Activated CD8-positive, alpha-beta T cell treated with anti-CD3 and anti-CD28 coated beads for 36 hours (primary cell): ENCODE measurements at regions not wholly inside any gene's neighbourhood (a gene's known extent, or its start where the extent isn't known, plus 50 kb on each side); places are given as distances from the start of the nearest gene placed in this dataset.

Experiments
- ATAC-seq: fragments of 200-7000 bp; cut with Tn5 transposase; one replicate; pipeline ENCODE4 v1.10.0; 2021; ENCODE audit warnings: mild to moderate bottlenecking, moderate library complexity
- CTCF ChIA-PET: fragments of 350-600 bp; sonication (Branson Sonifier 250); formaldehyde crosslinking; loops from one replicate; lab custom pipeline; 2021; ENCODE audit warnings: antibody characterized with exemption; lab: Charles Lee
- POLR2A ChIA-PET: fragments of 350-600 bp; sonication (Branson Sonifier 250); formaldehyde crosslinking; loops from one replicate; lab custom pipeline; 2021; ENCODE audit warnings: antibody characterized with exemption; lab: Charles Lee
- DNase-seq: peaks from one replicate; pipeline ENCODE4 v3.0.0-alpha.2; 2020
- H3K27ac Mint-ChIP-seq: one replicate; pipeline ENCODE4 v1.8.0; 2021; ENCODE audit warnings: mild to moderate bottlenecking, mixed read lengths
- H3K27me3 Mint-ChIP-seq: one replicate; pipeline ENCODE4 v1.8.0; 2021; ENCODE audit warnings: mixed read lengths
- H3K36me3 Mint-ChIP-seq: one replicate; pipeline ENCODE4 v1.8.0; 2021; ENCODE audit warnings: low read depth, mixed read lengths
- H3K4me1 Mint-ChIP-seq: one replicate; pipeline ENCODE4 v1.8.0; 2021; ENCODE audit warnings: low read depth, mixed read lengths
- H3K4me3 Mint-ChIP-seq: one replicate; pipeline ENCODE4 v1.8.0; 2021; ENCODE audit warnings: mild to moderate bottlenecking, moderate library complexity, mixed read lengths
- H3K9me3 Mint-ChIP-seq: one replicate; pipeline ENCODE4 v1.8.0; 2021; ENCODE audit warnings: mixed read lengths
- intact Hi-C: fragments of 100-400 bp; cut with micrococcal nuclease; formaldehyde crosslinking; loops from one replicate; pipeline ENCODE4 v1.10.0; 2022
- TF ChIP-seq, protein P1 (sequence below): fragments of 200-600 bp; IDR thresholded peaks from one replicate; pipeline ENCODE4 v1.8.0; 2022; ENCODE audit warnings: antibody characterized with exemption, mild to moderate bottlenecking

DNA sequence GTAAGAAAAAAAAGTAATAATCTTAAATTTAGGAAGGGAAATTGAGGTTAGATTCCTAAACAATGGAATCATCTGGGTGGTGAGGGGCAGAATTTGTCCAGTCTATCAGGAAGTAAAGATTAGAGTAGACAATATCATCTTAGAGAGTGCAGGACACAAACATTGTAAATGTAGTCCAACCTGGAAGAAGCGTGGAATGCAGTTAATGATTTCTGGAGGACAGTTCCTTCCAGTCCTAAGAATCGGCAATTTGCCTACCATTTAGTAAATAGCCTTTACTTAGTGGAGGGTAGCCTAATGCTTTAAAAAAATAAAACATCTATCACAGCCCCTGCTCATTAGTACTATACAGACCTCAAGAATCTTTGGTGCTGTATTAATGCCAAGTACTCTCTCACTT, 147.5 kb upstream of the TTC29 start:
- intact Hi-C loops = no loop called here
- H3K4me3 Mint-ChIP-seq = no peak overlapping the region
- POLR2A ChIA-PET = no interaction called here
- H3K27me3 Mint-ChIP-seq = peaks cover 12% of the 10 kb centered on the region
- ATAC-seq = no peak
- no peaks in the 10 kb centered on the region for H3K4me1 Mint-ChIP-seq
- H3K27ac Mint-ChIP-seq = no peak overlapping the region
- no peaks in the 10 kb centered on the region for H3K36me3 Mint-ChIP-seq
- no peak for DNase-seq
- H3K9me3 Mint-ChIP-seq = no peaks in the 10 kb centered on the region
- CTCF ChIA-PET = no interaction called here
- TF ChIP-seq, protein P1, sequence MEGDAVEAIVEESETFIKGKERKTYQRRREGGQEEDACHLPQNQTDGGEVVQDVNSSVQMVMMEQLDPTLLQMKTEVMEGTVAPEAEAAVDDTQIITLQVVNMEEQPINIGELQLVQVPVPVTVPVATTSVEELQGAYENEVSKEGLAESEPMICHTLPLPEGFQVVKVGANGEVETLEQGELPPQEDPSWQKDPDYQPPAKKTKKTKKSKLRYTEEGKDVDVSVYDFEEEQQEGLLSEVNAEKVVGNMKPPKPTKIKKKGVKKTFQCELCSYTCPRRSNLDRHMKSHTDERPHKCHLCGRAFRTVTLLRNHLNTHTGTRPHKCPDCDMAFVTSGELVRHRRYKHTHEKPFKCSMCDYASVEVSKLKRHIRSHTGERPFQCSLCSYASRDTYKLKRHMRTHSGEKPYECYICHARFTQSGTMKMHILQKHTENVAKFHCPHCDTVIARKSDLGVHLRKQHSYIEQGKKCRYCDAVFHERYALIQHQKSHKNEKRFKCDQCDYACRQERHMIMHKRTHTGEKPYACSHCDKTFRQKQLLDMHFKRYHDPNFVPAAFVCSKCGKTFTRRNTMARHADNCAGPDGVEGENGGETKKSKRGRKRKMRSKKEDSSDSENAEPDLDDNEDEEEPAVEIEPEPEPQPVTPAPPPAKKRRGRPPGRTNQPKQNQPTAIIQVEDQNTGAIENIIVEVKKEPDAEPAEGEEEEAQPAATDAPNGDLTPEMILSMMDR = no peak

DNA sequence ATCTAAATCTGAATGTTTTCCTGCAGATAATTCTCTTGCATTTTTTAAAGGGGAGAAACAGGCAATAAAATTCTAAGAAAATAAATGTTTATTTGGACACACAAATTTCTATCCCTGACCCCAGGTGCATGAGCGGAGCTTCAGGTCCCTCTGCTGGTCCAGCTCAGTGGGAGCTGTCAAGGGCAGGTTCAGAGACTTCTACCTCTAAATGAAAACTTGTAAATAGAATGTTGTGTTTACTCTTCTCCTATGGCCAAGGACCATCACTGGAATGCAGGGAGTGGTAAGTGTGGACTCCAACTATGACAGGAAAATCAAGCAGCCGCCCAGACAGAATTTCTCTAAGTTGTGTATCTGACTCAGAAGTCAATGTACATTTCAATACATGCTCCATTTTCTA, 148.6 kb upstream of the TTC29 start:
- POLR2A ChIA-PET = no interaction called here
- Mint-ChIP-seq H3K36me3 (no peaks in the 10 kb centered on the region), H3K27me3 (peaks cover 12% of the 10 kb centered on the region), H3K27ac (no peak overlapping the region), H3K4me1 (no peaks in the 10 kb centered on the region), H3K9me3 (no peaks in the 10 kb centered on the region), H3K4me3 (no peak overlapping the region)
- DNase-seq = no peak
- TF ChIP-seq, protein P1 = no peak
- intact Hi-C loops = no loop called here
- no peak for ATAC-seq
- CTCF ChIA-PET = interaction anchor here (1.1 to 1.5 kb wide), 2 partner anchors 75 to 751 kb away, joined by 4 to 8 read pairs; no protein-coding TSS in a partner anchor

DNA sequence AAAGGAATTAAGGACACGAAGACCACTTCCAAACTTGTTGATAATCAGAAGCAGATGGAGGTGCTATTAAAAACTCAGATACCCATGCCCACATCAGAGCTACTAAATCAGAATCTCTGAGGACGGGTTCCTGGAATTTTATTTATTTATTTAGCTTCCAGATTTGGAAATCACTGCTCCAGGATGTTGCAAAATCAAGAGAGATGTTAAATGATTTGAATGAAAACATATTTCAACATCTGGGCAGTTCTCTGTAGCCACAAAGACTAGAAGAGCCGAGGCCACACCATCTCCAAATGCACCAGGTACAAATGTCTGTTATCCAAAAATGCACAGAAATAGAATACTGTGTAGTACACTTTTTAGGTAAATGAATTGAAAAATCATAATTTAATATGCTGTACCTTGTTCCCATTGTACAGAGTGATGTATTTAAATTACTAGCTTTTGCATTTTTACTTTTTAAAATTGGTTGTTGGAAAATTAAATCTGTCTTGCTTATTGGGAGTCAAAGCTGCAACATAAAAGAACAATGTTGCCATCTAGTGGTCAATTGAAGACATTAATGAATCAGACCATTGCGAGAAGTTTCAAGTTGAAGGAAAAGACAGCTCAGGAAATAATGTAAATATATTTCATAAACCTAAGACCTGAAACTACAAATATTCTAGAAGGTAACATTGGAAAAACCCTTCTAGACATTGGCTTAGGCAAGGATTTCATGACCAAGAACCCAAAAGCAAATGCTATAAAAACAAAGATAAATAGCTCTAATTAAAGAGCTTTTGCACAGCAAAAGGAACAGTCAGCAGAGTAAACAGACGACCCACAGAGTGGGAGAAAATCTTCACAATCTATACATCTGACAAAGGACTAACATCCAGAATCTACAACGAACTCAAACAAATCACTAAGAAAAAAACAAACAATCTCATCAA, 151.3 kb upstream of the TTC29 start:
- no peak overlapping the region for H3K27ac Mint-ChIP-seq
- intact Hi-C loops = loop anchor here (1.0 to 5.0 kb wide), 2 partner anchors 78 to 755 kb away; no protein-coding TSS in a partner anchor
- ChIA-PET POLR2A (no interaction called here), CTCF (interaction anchor here (0.6 to 4.2 kb wide), 53 partner anchors 8 to 1002 kb away, joined by 3 to 120 read pairs (median 4); no protein-coding TSS in a partner anchor)
- no peaks in the 10 kb centered on the region for H3K36me3 Mint-ChIP-seq
- peaks cover 14% of the 10 kb centered on the region for H3K27me3 Mint-ChIP-seq
- DNase-seq = no peak
- no peak for ATAC-seq
- no peaks in the 10 kb centered on the region for H3K4me1 Mint-ChIP-seq
- TF ChIP-seq, protein P1 = peak; percentile 63
- no peak overlapping the region for H3K4me3 Mint-ChIP-seq
- no peaks in the 10 kb centered on the region for H3K9me3 Mint-ChIP-seq

DNA sequence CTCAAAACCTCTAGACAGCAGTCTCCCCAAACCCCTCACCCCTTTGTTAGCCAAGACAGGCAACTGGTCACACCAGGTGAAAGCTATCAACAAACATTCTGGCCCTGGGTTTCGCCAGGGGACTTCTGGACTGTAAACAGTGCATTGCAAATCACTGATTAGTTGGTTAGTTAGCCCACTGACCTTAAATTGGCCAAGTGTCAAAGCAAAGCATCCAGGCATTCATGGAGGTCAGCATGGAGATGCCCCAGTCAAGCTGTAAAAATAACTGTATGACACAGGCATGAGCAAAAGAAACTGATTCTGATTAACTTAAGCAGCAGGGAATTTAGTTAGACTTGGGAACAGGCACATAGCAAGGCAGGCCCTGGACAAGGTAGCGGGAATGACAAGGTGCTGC, 156.0 kb upstream of the TTC29 start:
- H3K36me3 Mint-ChIP-seq = no peaks in the 10 kb centered on the region
- H3K9me3 Mint-ChIP-seq = no peaks in the 10 kb centered on the region
- H3K4me3 Mint-ChIP-seq = no peak overlapping the region
- H3K27ac Mint-ChIP-seq = no peak overlapping the region
- ChIA-PET POLR2A (no interaction called here), CTCF (interaction anchor here (2.5 kb wide), 1 partner anchor 83 kb away, joined by 14 read pairs; no protein-coding TSS in a partner anchor)
- TF ChIP-seq, protein P1 = no peak
- no peaks in the 10 kb centered on the region for H3K4me1 Mint-ChIP-seq
- intact Hi-C loops = no loop called here
- no peak for ATAC-seq
- peaks cover 11% of the 10 kb centered on the region for H3K27me3 Mint-ChIP-seq
- no peak for DNase-seq

DNA sequence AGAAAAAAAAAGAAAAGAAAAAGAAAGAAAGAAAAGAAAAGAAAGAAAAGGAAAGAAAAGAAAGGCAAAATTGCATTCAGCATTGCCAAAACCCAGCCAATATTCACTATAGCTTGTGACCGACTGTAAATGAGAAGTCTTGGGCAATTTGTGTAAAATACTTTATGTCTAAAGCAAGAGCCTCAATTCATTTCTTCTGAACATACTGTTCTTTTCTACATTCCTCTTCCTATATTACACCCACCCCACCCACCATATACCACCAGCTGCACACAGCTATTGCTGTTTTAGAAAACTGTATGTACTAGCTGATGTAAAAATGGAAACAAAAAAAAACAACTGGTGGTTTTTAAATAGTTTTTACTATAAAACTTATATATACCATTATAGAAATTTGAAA, 156.9 kb upstream of the TTC29 start:
- no peak for DNase-seq
- H3K9me3 Mint-ChIP-seq = no peaks in the 10 kb centered on the region
- ChIA-PET CTCF (no interaction called here), POLR2A (no interaction called here)
- H3K27me3 Mint-ChIP-seq = peaks cover 5% of the 10 kb centered on the region
- intact Hi-C loops = no loop called here
- no peak for ATAC-seq
- no peaks in the 10 kb centered on the region for H3K36me3 Mint-ChIP-seq
- H3K27ac Mint-ChIP-seq = no peak overlapping the region
- TF ChIP-seq, protein P1 = no peak
- no peaks in the 10 kb centered on the region for H3K4me1 Mint-ChIP-seq
- no peak overlapping the region for H3K4me3 Mint-ChIP-seq
